ENCODE measurements at regions not wholly inside any gene's neighbourhood (a gene's known extent, or its start where the extent isn't known, plus 50 kb on each side); places are given as distances from the start of the nearest gene placed in this dataset.

GRCh38 chr10:111756217-111757061 lies 427.1 kb downstream of the GPAM start:
- Mint-ChIP-seq H3K27me3 (ENCODE audit: low read depth, poor library complexity) (no peaks in the 10 kb centered on the region), H3K27ac (no peak overlapping the region), H3K9me3 (no peaks in the 10 kb centered on the region), H3K4me3 (no peak overlapping the region), H3K4me1 (peaks cover 17% of the 10 kb centered on the region), H3K36me3 (ENCODE audit: low read depth) (no peaks in the 10 kb centered on the region)
- peak; percentile 53 for DNase-seq
- peak; percentile 50 for TF ChIP-seq CTCF (IDR thresholded peaks at IDR 0.05)

GRCh38 chr10:111758593-111758992 lies 425.0 kb downstream of the GPAM start:
- Mint-ChIP-seq H3K4me1 (peaks cover 17% of the 10 kb centered on the region), H3K36me3 (ENCODE audit: low read depth) (no peaks in the 10 kb centered on the region), H3K9me3 (no peaks in the 10 kb centered on the region), H3K27ac (no peak overlapping the region), H3K4me3 (no peak overlapping the region), H3K27me3 (ENCODE audit: low read depth, poor library complexity) (peaks cover 1% of the 10 kb centered on the region)
- TF ChIP-seq CTCF (IDR thresholded peaks at IDR 0.05) = no peak
- DNase-seq = no peak

- Mint-ChIP-seq H3K4me3 (no peak overlapping the region), H3K36me3 (ENCODE audit: low read depth) (no peaks in the 10 kb centered on the region), H3K4me1 (no peaks in the 10 kb centered on the region), H3K27ac (no peak overlapping the region), H3K9me3 (no peaks in the 10 kb centered on the region), H3K27me3 (ENCODE audit: low read depth, poor library complexity) (peaks cover 4% of the 10 kb centered on the region)
- TF ChIP-seq CTCF (IDR thresholded peaks at IDR 0.05) = no peak
- no peak for DNase-seq
Observed at GRCh38 chr10:111762114-111762513, 421.5 kb downstream of the GPAM start.

GRCh38 chr10:111765216-111765615 lies 418.3 kb downstream of the GPAM start:
- H3K4me3 Mint-ChIP-seq = no peak overlapping the region
- no peak for TF ChIP-seq CTCF (IDR thresholded peaks at IDR 0.05)
- peaks cover 4% of the 10 kb centered on the region for H3K27me3 Mint-ChIP-seq (ENCODE audit: low read depth, poor library complexity)
- H3K36me3 Mint-ChIP-seq (ENCODE audit: low read depth) = no peaks in the 10 kb centered on the region
- DNase-seq = no peak
- no peaks in the 10 kb centered on the region for H3K9me3 Mint-ChIP-seq
- no peak overlapping the region for H3K27ac Mint-ChIP-seq
- H3K4me1 Mint-ChIP-seq = no peaks in the 10 kb centered on the region

GRCh38 chr10:111766464-111766863 lies 417.1 kb downstream of the GPAM start:
- no peaks in the 10 kb centered on the region for H3K36me3 Mint-ChIP-seq (ENCODE audit: low read depth)
- no peaks in the 10 kb centered on the region for H3K4me1 Mint-ChIP-seq
- no peak overlapping the region for H3K4me3 Mint-ChIP-seq
- no peak overlapping the region for H3K27ac Mint-ChIP-seq
- no peaks in the 10 kb centered on the region for H3K9me3 Mint-ChIP-seq
- DNase-seq = no peak
- no peak for TF ChIP-seq CTCF (IDR thresholded peaks at IDR 0.05)
- peaks cover 4% of the 10 kb centered on the region for H3K27me3 Mint-ChIP-seq (ENCODE audit: low read depth, poor library complexity)

- DNase-seq = no peak
- Mint-ChIP-seq H3K27me3 (ENCODE audit: low read depth, poor library complexity) (peaks cover 4% of the 10 kb centered on the region), H3K36me3 (ENCODE audit: low read depth) (no peaks in the 10 kb centered on the region), H3K4me3 (no peak overlapping the region), H3K9me3 (no peaks in the 10 kb centered on the region), H3K27ac (no peak overlapping the region), H3K4me1 (no peaks in the 10 kb centered on the region)
- no peak for TF ChIP-seq CTCF (IDR thresholded peaks at IDR 0.05)
Observed at GRCh38 chr10:111767661-111768060, 415.9 kb downstream of the GPAM start.
